Mammary epithelial cell (primary cell): ENCODE measurements at regions not wholly inside any gene's neighbourhood (a gene's known extent, or its start where the extent isn't known, plus 50 kb on each side); places are given as distances from the start of the nearest gene placed in this dataset.

ENCODE experiments used
- EZH2 ChIP-seq: IDR thresholded peaks from 2 replicates; pipeline ENCODE4 v1.6.1; 2012; ENCODE audit warnings: low read length, inconsistent platforms, borderline replicate concordance
- TF ChIP-seq, protein P1 (sequence below), 2 donors: IDR thresholded peaks in 1 of 2; conservative IDR thresholded peaks in 1 of 2; 2 replicates each; pipeline ENCODE4 v1.5.1; 2011 to 2012; ENCODE audit warnings: inconsistent platforms in 2 of 2, low read length in 2 of 2, mild to moderate bottlenecking in 2 of 2, control low read depth in 1 of 2, low read depth in 1 of 2; ENCODE audit not compliant: insufficient read depth in 1 of 2; ENCODE audit errors: extremely low read depth in 1 of 2

- TF ChIP-seq, protein P1, sequence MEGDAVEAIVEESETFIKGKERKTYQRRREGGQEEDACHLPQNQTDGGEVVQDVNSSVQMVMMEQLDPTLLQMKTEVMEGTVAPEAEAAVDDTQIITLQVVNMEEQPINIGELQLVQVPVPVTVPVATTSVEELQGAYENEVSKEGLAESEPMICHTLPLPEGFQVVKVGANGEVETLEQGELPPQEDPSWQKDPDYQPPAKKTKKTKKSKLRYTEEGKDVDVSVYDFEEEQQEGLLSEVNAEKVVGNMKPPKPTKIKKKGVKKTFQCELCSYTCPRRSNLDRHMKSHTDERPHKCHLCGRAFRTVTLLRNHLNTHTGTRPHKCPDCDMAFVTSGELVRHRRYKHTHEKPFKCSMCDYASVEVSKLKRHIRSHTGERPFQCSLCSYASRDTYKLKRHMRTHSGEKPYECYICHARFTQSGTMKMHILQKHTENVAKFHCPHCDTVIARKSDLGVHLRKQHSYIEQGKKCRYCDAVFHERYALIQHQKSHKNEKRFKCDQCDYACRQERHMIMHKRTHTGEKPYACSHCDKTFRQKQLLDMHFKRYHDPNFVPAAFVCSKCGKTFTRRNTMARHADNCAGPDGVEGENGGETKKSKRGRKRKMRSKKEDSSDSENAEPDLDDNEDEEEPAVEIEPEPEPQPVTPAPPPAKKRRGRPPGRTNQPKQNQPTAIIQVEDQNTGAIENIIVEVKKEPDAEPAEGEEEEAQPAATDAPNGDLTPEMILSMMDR (conservative IDR thresholded peaks at IDR 0.05 in 1 of 2, IDR thresholded peaks at IDR 0.05 in 1 of 2; ENCODE audit: extremely low read depth in 1 of 2, insufficient read depth in 1 of 2, low read depth in 1 of 2, low read length in 2 of 2) = no peak
- TF ChIP-seq EZH2 = no peak
Measured at GRCh38 chr6:112606656-112607435, 259.7 kb downstream of the RFPL4B start.
